ENCODE measurements at regions not wholly inside any gene's neighbourhood (a gene's known extent, or its start where the extent isn't known, plus 50 kb on each side); places are given as distances from the start of the nearest gene placed in this dataset.

DNA sequence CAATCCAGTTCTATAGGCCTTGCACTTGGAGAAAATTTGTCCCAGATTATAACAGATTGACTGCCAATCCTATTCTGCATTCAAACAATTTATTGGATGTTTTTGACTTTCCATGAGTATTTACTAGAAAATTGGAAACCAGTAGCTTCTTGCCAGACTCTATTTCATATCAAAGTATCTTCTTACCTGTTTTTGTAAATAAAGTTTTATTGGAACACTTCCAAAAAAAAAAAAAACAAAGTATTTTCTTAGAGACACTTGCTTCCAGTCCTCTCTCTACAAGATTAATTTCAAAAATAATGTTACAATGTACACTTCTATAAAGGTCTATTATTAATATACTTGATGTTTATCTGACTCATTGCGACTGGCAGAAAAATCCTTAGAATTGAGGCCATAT lies 209.2 kb upstream of the PCDH9 start:
- H3K27ac ChIP-seq (ENCODE audit: control insufficient read depth, insufficient read depth, low read length), result no peak overlapping the region
- no peaks in the 10 kb centered on the region for H3K36me3 ChIP-seq (ENCODE audit: control insufficient read depth in 2 of 2, extremely low read depth in 1 of 2, insufficient read depth in 2 of 2, low read length in 2 of 2)
- no peak overlapping the region for H3K4me3 ChIP-seq (ENCODE audit: control insufficient read depth in 2 of 3, extremely low read depth in 1 of 3, insufficient read depth in 2 of 3, low read depth in 1 of 3, low read length in 3 of 3)
- TF ChIP-seq EZH2 (IDR thresholded peaks at IDR 0.05; ENCODE audit: low read length) (no peak), CTCF (optimal IDR thresholded peaks at IDR 0.05 in 1 of 3, IDR thresholded peaks at IDR 0.05 in 1 of 3, conservative IDR thresholded peaks at IDR 0.05 in 1 of 3; ENCODE audit: extremely low read depth in 1 of 3, insufficient read depth in 2 of 3, low read length in 3 of 3) (no peak)
- no peak overlapping the region for H3K9ac ChIP-seq (ENCODE audit: control insufficient read depth, extremely low read depth, insufficient read depth, low read length)
- no peaks in the 10 kb centered on the region for H3K4me1 ChIP-seq (ENCODE audit: control insufficient read depth, extremely low read depth, insufficient read depth, low read length)
- no peak overlapping the region for H3K4me2 ChIP-seq (ENCODE audit: control insufficient read depth, extremely low read depth, insufficient read depth, low read depth, low read length)
- dilution Hi-C loops (cut with MboI; ENCODE audit: extremely low pct_ligation_motif_present, low sequenced_read_pairs), result no loop called here
- H4K20me1 ChIP-seq (ENCODE audit: control insufficient read depth, extremely low read depth, insufficient read depth, low read length), result no peaks in the 10 kb centered on the region
- no peaks in the 10 kb centered on the region for H3K9me1 ChIP-seq (ENCODE audit: control insufficient read depth, extremely low read depth, insufficient read depth, low read length)
- no peaks in the 10 kb centered on the region for H3K27me3 ChIP-seq (ENCODE audit: control insufficient read depth, extremely low read depth, insufficient read depth, low read length)
- no peak for DNase-seq (ENCODE audit: low read depth, low spot score)
- no peak overlapping the region for H2AFZ ChIP-seq (ENCODE audit: control insufficient read depth, low read length)
- no peaks in the 10 kb centered on the region for H3K9me3 ChIP-seq (ENCODE audit: control insufficient read depth, low read depth, low read length)
- H3K79me2 ChIP-seq (ENCODE audit: control insufficient read depth, insufficient read depth, low read length), result no peaks in the 10 kb centered on the region
- FAIRE-seq, result no peak

GRCh38 chr13:67438465-67438864 lies 208.3 kb upstream of the PCDH9 start:
- Histone ChIP-seq H3K27ac (ENCODE audit: control insufficient read depth, insufficient read depth, low read length) (no peak overlapping the region), H3K9me1 (ENCODE audit: control insufficient read depth, extremely low read depth, insufficient read depth, low read length) (no peaks in the 10 kb centered on the region), H3K4me2 (ENCODE audit: control insufficient read depth, extremely low read depth, insufficient read depth, low read depth, low read length) (no peak overlapping the region), H2AFZ (ENCODE audit: control insufficient read depth, low read length) (no peak overlapping the region), H3K4me3 (ENCODE audit: control insufficient read depth in 2 of 3, extremely low read depth in 1 of 3, insufficient read depth in 2 of 3, low read depth in 1 of 3, low read length in 3 of 3) (no peak overlapping the region), H3K36me3 (ENCODE audit: control insufficient read depth in 2 of 2, extremely low read depth in 1 of 2, insufficient read depth in 2 of 2, low read length in 2 of 2) (no peaks in the 10 kb centered on the region), H4K20me1 (ENCODE audit: control insufficient read depth, extremely low read depth, insufficient read depth, low read length) (no peaks in the 10 kb centered on the region), H3K27me3 (ENCODE audit: control insufficient read depth, extremely low read depth, insufficient read depth, low read length) (no peaks in the 10 kb centered on the region), H3K4me1 (ENCODE audit: control insufficient read depth, extremely low read depth, insufficient read depth, low read length) (no peaks in the 10 kb centered on the region), H3K9me3 (ENCODE audit: control insufficient read depth, low read depth, low read length) (no peaks in the 10 kb centered on the region), H3K79me2 (ENCODE audit: control insufficient read depth, insufficient read depth, low read length) (no peaks in the 10 kb centered on the region), H3K9ac (ENCODE audit: control insufficient read depth, extremely low read depth, insufficient read depth, low read length) (no peak overlapping the region)
- dilution Hi-C loops (cut with MboI; ENCODE audit: extremely low pct_ligation_motif_present, low sequenced_read_pairs), result no loop called here
- DNase-seq (ENCODE audit: low read depth, low spot score) (no peak), FAIRE-seq (no peak)
- TF ChIP-seq EZH2 (IDR thresholded peaks at IDR 0.05; ENCODE audit: low read length) (no peak), CTCF (optimal IDR thresholded peaks at IDR 0.05 in 1 of 3, IDR thresholded peaks at IDR 0.05 in 1 of 3, conservative IDR thresholded peaks at IDR 0.05 in 1 of 3; ENCODE audit: extremely low read depth in 1 of 3, insufficient read depth in 2 of 3, low read length in 3 of 3) (no peak)

Measured in keratinocyte (primary cell).